ENCODE measurements at regions not wholly inside any gene's neighbourhood (a gene's known extent, or its start where the extent isn't known, plus 50 kb on each side); places are given as distances from the start of the nearest gene placed in this dataset.

- TF ChIP-seq CTCF (IDR thresholded peaks at IDR 0.05 in 2 of 3, conservative IDR thresholded peaks at IDR 0.05 in 1 of 3; ENCODE audit: borderline replicate concordance in 1 of 3, insufficient read depth in 1 of 3, low read depth in 2 of 3, low read length in 2 of 3) (peak in 2 of 3 experiments; percentile 39 to 56; a peak in 4 of 6 replicates), ATF3 (IDR thresholded peaks at IDR 0.05) (no peak), TCF7L2 (IDR thresholded peaks at IDR 0.05; ENCODE audit: borderline replicate concordance, extremely low read depth, insufficient read depth, insufficient read length) (no peak), REST (IDR thresholded peaks at IDR 0.05; ENCODE audit: low read depth) (no peak), ZNF274 (IDR thresholded peaks at IDR 0.05; ENCODE audit: low read depth, low read length) (no peak), CEBPB (IDR thresholded peaks at IDR 0.05; ENCODE audit: low read depth) (no peak), SIN3A (IDR thresholded peaks at IDR 0.05; ENCODE audit: low read depth) (no peak), EZH2 (IDR thresholded peaks at IDR 0.05) (no peak), FOSL1 (IDR thresholded peaks at IDR 0.05; ENCODE audit: low read depth) (no peak), POLR2A (IDR thresholded peaks at IDR 0.05; ENCODE audit: borderline replicate concordance, extremely low read depth, insufficient read depth, insufficient read length) (no peak), POLR2AphosphoS5 (IDR thresholded peaks at IDR 0.05; ENCODE audit: low read depth, low read length) (no peak), JUND (IDR thresholded peaks at IDR 0.05) (no peak), YY1 (IDR thresholded peaks at IDR 0.05; ENCODE audit: extremely low read depth, insufficient replicate concordance, low read depth, low read length) (no peak)
These were observed 210.8 kb upstream of the SLC35G4 start for GRCh38 chr18:11398625-11399024.

Data from HCT116 (cell line).